NCI-H774 (cell line): ENCODE measurements at regions not wholly inside any gene's neighbourhood (a gene's known extent, or its start where the extent isn't known, plus 50 kb on each side); places are given as distances from the start of the nearest gene placed in this dataset.

Source experiments
- DNase-seq: peaks from one replicate; lab custom pipeline; 2025; lab: John Stamatoyannopoulos, UW

DNA sequence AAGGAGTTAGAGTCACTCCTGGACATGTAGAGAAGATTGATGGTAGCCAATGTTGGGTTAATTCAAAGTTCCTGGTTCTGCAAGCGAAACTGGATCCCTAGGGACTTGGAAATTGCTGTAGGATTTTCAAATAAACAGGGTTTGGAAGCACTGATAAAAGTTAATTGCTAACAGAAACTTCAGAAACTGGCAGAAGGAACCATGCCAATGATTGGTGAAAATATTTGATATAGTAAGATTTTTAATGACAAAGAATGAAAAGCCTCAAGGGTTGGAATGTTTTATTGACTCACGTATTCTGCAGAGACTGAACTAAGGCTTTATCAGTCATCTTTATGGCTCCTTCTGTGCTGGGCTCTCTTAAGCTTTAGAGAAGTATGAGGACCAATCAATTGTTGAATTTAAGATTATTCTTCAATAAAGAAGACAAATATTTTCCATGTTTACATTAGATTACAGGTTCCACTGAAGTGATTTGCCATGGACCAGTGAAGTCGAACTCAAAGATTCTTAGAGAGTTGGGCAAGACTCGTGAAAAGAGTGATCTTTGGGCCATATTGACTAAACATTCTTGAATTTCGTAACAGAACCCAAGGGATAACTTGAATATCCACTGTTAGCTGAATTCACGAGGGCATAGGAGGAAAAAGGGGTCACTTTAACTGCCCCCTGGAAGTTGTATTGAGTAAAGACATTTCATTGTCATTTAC, 371.4 kb downstream of the HDGFL1 start:
- DNase-seq: no peak

DNA sequence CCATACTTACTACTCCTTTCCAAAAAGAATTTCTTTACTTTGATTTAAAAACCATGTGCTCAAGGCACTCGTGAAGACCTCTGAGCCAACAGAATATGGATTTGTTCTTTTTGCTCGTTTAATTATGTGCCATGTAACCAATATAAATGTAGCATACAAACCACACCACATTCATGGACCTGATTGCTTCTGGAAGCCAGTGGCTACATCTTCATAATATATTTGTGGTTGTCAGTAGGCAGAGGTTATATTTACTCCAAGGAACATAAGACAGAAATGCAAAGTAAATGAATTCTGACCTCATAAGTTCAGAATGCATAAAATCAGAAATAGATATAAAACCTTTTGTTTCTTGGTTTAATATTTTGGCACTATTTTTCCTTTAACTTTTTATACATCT, 373.0 kb downstream of the HDGFL1 start:
- DNase-seq: no peak

DNA sequence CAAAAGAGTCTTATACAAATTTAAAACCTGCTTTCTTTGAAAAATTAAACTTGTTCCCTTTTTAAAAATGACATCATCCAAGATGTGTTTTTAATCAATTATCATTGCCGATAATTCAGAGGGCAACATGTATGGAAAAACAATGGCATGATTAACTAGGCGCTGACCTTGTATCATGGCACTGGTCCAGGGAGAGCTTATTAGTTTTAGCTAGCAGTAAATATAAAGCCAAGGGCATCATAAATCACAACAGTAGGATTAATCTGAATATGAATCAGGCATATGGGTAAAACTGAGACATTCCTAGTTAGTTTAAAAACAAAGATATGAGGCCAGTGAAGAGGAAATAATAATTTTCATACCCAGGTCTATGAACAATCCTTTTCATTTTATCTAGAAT, 374.0 kb downstream of the HDGFL1 start:
- no peak for DNase-seq

DNA sequence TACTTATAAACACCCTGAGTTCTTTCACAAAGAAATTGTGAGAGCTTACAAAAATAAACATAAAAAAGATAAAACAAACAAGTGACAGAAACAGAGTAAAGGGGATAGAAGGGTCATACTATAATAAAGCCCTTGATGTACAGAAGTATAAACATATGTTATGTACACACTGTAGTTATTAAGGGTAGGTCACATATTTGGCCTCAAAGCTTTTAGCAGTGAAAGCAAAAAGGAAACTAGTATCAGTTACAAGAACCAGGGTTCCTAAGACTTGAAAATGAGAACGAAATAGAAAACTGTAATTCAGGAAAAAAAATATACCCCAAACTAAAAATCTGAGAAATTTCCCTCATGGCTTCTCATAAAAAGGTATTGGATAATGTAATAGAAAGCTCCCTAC, 380.6 kb downstream of the HDGFL1 start:
- no peak for DNase-seq

DNA sequence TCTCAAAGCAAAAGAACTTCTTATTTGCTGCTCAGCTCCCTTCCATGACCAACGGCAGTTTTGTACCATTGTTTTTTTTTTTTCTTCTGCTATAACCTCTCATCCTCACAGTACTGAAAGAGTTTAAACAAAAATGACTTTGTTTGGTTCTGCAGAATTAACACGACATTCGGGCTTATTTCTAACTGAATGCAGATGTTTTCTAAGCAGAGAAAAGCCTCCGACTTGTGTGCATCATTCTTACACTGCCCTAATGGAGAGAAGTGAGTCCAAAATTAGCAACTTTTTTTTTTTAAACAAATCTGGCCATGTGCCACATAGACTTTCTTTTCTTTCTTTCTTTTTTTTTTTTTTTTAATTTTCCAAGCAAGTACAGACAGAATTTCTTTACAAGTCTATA, 382.7 kb downstream of the HDGFL1 start:
- no peak for DNase-seq

DNA sequence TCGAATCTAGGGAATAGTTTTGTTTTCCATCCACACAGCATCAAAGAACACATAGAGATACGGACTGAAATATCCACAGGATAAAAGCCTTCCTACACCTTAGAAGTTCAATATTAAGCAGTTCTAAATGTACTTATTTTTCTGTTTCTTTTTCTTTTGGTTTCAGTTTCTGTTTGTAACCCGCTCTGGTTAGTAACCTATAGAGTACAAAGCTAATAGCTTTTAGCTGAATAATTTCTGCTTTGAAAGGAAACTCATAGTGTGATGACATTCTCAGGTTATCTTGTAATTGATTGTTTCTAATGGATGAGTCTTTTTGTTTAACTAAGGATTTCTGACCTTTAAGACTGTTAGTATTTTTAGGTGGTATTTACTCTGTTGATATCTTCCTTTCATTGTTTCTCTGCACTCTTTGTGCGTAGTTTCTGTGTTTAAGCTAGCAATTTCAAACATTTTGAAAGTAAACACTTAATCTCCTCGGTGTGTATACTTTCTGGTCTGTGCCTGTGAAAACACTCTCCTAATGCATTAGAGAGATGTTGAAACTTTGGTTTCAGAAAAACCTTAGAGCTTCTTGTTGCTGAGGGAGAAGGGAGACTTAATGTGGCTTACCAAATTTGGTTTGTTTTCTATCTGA, 385.5 kb downstream of the HDGFL1 start:
- no peak for DNase-seq

DNA sequence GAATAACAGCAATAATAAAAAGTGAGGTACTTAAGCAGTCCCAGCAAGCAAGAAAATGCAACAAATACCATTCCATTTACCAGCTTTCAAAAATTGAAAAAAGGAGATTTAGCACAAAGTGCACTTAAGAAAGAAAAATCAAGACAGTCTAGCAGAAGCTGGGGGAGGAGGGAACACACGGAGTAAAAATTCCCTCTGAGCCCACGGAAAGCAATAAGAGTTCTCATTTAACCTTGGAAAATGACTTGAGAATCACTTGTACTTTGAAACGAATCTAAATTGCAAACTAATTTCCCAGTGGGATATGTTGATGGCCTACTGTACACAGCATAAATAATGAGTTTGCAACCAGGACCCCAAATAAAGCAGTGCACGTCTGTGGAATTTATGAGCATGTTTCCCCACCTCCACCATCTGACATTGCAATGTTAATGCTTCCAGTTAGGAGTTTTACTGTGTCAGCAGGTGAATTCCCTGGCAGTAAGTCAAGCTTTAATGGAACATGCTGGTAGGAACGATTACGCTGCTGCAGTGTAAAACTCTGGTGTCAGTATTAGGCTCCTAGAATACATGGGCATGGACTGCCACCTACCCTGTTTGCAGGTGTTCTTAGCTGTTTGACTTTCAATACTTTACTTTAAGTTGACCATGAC, 386.8 kb downstream of the HDGFL1 start:
- no peak for DNase-seq

DNA sequence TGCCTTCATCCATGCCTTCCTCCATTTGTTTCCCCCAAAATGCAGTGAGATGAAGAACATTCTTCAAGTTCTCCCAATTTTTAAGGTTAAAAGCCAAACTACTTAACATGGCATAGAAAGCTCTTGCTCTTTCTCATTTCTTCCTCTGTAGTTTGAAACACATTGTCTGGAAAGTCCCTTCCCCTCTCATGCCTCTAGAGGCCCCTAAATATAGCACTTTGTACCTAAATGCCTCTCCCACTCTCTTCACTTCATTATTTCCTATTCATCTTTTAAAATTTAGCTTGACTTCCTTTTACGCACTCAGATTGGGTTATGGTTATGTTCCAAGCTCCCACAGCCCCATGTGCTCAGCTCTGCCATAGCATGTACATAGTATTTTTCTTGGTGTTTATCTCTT, 389.3 kb downstream of the HDGFL1 start:
- DNase-seq: no peak

DNA sequence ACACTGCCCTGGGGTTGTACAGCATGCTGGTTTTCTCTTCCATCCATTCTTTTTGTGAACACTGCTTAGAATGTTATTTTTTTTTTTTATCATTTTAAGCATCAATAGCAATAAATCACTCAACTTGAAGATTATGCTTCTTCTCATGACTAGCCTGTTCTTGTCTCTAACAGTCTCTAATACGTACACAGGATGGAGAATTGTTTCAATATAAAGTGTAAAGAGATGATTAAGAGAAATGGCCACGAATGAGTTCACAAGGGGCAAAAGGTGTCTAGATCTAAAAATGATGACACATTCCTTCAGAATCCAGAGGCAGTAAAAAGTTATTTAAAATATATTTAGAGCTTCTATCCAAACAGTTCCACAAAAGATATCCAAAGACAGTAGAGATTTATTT, 390.2 kb downstream of the HDGFL1 start:
- no peak for DNase-seq

DNA sequence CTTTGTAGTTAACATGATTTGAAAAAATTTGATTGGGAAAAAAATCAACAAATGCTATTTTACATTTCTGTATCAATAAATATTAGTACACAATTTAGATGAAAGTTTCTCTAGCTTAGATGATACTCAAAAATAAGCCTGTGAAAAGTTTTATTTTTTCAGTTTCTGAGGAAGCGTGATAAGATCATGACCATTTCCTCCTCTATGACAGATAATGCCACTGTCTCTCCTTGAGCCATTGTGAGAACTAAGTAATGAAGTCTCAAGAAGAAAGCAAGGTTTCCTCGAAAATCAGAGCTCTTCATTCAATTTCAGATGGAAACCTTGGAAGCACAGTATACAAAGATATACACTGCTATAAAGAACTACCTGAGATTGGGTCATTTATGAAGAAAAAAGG, 395.0 kb downstream of the HDGFL1 start:
- no peak for DNase-seq

DNA sequence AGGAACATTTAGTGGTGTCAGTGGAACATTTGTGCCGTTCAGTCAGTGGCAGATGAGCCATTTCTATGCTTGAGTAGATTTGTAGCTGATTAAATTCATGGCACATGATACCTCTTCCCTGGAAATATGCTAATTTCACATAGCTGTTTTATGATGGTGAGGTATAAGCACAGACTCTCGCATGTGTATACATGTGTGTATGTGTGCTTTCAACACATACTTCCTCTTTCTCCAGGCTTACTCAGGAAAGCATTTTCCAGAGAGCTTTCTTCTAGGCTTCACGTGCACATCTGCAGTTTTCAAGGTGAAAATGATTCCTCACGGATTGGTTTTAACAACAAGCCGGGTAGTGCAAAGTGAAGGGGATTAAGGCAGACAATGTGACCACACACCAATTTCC, 396.5 kb downstream of the HDGFL1 start:
- DNase-seq: no peak

DNA sequence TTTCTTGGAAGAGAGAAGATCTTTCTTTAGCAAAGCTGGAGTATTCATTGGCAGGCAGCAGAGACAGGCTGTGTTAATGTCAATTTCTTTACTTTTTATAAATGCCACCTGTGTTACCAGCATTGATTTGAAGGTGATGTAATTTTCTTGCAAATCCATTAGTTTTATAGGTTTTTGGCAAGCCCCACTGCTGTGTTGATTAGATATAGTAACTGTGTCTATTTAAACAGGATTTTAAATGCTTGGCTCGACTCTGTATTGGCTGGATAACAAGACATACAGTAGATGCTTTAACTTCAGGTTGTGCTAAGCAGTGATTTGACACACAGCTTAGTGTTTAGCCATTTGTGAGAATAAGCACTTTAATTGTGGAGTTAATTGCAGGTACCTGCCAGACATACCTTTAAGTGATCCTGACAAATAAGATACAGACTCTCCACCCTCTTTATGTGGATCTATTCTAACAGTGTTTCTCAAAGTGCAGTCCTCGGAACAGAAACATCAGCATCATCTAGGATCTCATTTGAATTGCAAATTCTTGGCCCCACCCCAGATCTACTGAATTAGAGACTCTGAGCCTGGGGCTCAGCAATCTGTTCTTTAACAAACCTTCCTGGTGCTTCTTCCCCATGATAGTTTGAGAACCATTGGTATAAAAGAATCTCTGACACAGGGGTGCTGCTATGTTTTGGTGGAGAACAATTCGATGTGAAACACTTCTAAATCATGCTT, 397.5 kb downstream of the HDGFL1 start:
- no peak for DNase-seq

DNA sequence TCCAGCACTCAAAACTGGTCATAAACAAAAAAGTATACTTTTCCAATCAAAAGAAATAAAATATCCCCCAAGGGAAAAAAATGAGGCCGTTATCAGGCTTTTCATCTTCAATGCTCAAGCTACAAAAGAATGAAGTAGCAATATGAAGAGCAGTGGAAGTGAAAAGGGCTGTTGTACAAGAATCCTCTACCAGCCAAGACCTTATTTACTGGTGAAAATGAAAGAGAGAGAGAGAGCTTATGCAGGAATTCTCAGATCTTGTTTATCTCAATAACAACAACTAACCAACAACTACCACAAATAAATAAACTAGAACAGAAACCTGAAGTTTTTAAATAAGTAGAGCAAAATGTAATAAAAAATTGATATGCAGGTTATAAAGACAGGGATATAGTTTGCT, 400.6 kb downstream of the HDGFL1 start:
- no peak for DNase-seq

DNA sequence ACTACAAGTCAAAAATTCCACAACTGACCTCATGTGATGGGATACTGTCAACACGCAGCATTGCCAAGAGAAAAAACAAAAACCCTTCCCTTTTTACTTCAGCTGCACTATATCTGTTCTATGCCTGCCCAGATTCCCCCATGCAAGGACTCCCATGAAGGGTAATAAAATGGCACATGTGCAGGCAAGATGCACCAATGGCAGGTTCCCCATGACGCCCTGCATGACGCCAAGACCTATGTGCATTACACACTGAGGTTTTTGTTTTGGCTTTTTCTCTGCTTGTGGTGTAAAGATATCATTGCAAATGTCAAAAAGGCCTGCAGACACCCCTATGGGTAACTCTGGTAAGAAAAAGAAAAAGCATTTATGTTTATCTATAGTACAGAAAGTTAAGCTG, 403.4 kb downstream of the HDGFL1 start:
- DNase-seq: no peak

DNA sequence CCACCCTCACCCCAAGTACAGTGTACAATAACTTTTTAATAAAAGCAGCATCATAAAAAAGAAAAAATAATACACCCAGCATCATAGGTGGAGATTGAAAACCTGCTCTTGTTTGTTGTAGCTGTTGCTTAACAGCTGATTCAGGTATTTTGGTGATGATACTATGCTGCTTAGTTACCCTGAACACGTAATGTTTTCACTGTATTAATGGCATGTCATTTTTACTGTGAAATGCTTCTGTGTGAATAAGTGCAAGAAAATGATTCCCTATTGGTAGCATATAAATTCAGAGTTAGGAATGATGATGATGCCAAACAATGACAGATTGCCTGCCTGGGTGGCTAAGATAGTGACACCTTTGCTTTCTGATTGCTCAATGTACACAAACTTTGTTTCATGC, 405.7 kb downstream of the HDGFL1 start:
- DNase-seq: no peak

DNA sequence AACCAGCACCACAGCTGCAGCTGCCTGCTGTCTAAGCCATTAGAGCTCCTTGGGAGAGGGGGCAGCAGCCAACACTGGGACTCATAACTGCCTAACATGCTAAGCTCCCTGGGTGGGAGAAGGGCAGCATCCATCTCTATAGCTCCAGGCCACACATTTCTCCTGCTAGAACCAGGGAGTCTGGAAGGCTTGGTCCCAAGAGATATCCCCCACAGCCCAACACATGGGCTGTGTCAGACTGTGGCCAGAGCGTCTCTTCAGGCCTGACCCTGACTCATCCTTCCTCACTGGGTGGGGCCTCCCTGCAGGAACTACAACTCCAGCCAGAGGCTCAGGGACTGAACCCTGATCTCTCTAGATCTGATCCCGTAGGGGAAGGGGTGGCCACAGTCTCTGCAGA, 411.1 kb downstream of the HDGFL1 start:
- DNase-seq: no peak

DNA sequence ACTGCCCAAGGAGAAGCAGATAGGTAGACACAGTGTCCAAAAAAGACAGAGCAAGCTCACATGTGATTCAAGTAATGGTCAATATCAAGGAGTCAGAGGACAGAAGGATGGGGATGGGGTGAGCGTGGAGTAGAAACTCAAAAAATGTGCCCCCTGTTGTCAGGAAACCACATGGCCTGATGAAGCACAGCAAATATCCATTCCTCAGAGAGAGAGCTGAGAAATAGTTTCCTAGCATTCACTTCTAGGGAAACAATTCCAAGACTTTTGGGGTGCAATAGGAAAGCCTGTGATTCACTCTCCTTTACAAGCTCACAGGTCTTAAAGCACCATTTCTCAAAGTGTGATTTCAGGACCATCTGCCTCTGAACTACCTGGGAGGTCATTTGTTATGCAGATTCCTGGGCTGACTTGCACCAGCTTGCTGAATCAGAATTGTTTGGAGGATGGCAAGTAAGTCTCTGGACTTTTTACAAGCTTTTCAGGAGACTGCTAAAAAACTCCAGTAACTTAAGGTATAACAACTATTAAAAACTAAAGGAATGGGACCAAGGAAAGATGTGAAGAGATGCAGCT, 432.8 kb downstream of the HDGFL1 start:
- no peak for DNase-seq

DNA sequence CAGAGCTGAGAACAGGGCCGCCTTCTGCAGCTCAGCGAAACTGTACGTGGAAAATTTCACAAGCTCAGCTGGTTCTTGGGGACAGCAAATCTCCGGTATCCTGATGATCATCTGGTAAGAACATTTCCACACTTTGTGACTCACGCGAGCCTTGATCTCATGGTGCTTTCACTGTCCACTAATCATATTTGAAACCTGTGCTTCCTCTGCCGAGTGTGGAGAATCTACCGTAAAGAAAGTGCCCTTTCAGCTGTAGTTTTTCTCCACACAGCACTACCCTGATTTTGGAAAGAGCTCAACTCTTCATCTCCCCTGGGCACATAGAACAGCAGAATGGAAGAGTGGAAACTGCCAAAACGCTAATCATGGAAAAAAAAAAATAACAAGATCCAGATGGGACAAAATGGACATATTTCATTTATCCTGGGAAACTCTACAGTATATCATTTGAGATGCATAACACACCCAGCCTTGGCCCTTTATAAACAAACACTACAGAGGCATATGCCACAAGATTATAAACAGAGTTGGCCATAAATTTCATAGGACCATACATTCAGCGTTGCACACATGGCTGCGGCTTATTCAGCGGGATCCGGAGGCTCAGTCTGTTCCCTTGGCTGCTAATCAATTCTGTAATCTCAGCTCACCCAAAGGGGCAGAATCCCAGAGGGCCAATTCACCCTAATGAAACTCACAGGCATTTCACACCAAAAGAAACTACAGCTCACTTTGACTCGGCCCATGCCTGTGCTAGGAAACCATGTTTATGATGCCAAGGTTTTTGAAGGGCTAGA, 434.5 kb downstream of the HDGFL1 start:
- no peak for DNase-seq

DNA sequence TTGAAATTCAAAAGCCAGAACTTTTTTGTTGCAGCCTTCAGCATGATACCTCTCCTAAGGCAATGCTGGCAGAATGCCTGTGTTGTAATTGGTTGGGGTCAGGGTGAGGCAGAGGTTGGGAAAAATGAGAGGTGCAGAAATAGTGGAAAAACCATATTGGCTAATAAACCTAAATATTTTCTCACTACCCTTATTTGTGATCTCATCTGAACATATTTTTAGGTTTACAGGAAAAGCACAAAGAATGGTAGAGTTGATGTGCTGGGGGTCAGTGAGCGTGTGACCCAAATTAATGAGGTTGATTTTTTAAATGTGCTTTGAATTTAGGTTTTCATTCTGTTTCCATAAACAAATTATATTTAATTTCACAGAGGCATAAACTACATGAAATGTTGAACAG, 437.3 kb downstream of the HDGFL1 start:
- DNase-seq: no peak

DNA sequence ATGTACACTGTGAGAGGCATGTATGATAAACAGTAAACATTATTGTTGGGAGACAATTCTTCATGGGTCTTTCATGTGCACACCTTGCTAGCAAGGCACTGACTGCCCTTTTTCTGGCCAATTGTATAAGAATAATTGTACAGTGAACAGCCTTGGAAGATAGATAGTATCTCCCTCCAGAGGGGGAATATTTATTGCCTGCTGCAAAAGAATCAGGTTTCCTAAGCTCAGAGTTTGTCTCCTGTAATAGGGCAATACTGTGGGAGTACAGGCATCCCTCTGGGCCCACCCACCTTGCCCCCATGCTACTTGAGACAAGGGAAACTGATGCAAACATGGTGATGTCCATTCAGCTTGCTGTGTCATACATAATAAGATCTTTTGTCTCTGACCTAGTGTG, 442.2 kb downstream of the HDGFL1 start:
- no peak for DNase-seq

DNA sequence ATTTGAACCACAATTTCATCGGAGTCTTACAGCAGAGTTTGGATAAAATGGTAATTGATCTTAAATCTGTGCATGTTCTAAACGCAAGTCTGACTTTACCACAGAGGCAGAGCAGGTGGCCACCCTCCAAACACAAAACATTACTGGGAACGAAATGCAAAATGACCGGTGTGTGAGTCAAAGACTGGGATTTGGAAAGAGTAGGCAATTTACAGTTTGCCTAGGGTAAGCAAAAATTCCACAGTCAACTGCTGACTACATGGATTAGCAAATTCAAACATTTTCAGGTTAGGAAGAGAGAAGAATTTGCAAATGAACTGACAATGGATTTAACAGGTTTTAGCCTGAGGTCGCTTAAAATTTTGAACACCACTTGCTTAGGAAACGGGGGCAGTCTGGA, 444.4 kb downstream of the HDGFL1 start:
- DNase-seq: no peak

DNA sequence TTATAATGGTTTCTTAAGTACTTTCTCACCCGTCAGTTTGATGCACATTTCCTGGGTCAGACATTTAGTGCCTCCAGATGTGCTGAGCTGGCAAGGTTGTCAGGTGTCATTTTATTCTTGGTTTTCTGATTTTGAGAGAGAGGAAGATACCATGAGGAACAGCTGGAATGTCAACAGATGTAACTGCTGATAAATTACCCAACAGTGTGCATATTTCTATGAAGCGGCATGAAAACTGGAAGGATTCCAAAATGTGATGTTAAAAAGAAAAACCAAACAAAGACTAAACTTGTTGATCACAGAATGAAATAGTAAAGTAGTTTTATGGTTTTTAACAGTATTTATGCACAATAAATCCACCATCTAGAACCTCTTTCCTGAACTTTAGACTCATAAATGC, 447.3 kb downstream of the HDGFL1 start:
- no peak for DNase-seq
